ENCODE measurements at regions not wholly inside any gene's neighbourhood (a gene's known extent, or its start where the extent isn't known, plus 50 kb on each side); places are given as distances from the start of the nearest gene placed in this dataset.

DNA sequence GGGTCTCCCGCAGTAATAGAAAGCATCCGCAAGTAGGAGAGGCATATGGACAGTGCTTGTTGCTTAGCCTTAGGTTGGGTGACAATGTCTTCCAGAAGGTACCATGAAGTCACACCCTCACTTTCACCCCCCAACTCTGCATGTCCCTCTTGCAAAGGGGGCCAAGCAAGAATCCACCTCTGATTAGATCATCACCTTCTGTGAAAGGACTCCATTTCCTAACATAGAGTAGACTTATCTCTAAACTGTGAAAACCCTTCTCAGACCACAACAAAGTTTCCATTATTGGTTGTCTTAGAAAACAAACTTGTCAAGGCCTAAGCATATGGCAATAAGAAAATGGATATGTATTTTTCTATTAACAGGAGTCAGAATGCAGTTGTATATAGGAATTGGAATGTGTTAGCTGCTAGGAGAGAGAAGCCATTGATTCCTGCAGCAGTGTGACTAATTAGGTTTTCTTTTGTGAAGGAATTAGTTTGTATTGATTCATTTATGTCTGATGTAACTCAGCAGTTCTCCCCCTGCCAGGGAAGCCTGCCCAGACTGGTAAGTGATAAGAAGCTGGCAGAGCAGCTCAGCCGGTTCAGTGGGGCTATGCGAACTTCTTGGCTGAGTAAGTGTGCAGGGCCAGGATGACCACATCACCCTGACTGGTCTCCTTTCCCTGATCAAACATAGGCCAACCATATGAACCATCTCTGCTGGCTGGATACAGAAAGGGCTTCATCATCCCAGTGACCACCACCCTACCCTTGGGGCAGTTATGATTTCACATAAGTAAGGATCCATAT is 107.3 kb upstream of the CCDC196 start:
- TF ChIP-seq, protein P1, sequence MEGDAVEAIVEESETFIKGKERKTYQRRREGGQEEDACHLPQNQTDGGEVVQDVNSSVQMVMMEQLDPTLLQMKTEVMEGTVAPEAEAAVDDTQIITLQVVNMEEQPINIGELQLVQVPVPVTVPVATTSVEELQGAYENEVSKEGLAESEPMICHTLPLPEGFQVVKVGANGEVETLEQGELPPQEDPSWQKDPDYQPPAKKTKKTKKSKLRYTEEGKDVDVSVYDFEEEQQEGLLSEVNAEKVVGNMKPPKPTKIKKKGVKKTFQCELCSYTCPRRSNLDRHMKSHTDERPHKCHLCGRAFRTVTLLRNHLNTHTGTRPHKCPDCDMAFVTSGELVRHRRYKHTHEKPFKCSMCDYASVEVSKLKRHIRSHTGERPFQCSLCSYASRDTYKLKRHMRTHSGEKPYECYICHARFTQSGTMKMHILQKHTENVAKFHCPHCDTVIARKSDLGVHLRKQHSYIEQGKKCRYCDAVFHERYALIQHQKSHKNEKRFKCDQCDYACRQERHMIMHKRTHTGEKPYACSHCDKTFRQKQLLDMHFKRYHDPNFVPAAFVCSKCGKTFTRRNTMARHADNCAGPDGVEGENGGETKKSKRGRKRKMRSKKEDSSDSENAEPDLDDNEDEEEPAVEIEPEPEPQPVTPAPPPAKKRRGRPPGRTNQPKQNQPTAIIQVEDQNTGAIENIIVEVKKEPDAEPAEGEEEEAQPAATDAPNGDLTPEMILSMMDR (conservative IDR thresholded peaks at IDR 0.05; ENCODE audit: low read depth, low read length), result no peak
- no peak for TF ChIP-seq EZH2 (IDR thresholded peaks at IDR 0.05; ENCODE audit: borderline replicate concordance, low read depth, low read length, poor library complexity, severe bottlenecking)
